8988T (cell line): ENCODE measurements at regions not wholly inside any gene's neighbourhood (a gene's known extent, or its start where the extent isn't known, plus 50 kb on each side); places are given as distances from the start of the nearest gene placed in this dataset.
"Not testable (repeated sequence)": the region's sequence is repeated elsewhere in the genome, so short reads cannot be mapped to it uniquely, and the experiment has no call there.

Experiments used
- DNase-seq: peaks from one replicate; pipeline ENCODE4 v3.0.0; 2011

DNA sequence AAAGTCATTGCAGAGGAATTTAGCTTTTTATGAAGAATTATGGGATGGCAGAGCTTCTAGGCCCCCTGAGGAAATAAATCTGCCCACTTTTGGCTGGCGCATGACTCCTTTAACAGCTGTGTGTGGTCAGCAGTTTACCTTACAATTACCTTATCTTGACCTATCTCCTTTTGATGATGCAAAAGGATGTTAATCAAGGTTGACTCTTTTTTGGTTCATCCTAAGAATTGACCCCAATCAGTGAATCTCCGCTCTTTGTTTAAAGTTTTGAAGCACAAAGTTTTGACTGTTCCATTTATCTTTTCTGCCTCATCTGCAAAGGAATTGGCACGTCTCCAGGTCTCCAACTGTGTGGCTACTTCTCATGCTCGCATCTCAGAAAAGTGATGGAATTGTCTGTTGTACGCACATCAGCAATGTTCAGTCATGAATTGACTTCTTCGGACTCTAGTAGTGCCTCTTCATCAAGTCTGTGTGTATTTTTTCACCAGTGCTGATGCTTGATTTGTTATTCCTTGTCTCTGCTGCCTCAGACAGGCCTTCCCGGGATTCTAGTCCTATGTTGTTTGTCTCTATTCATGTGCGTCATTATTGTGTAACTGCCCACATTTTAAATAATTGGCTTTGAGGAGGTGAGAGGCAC, 196.2 kb upstream of the CFAP20DC start:
- DNase-seq: no peak

GRCh38 chr3:59245300-59245858, 195.6 kb upstream of the CFAP20DC start:
- no peak for DNase-seq

DNA sequence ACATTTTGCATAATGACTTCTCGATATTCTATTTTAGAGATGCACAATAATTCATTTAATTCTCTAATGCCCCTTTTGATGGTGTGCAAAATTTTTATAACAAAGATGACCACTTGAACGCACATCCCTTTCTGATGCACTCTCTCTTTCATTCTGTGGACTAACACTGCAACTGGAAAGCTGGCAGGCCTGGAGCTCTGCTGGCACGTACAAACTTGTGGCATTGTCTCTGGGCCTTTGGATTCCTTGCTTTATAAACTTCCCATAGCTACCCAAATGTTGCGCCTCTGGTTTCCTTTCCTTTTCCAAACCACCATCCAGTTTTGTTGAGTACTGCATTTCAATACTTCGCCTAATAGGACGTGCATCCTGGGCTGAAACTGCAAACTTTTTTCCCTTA, 194.5 kb upstream of the CFAP20DC start:
- no peak for DNase-seq

- no peak for DNase-seq
These were observed 193.7 kb upstream of the CFAP20DC start for GRCh38 chr3:59243476-59243875.

GRCh38 chr3:59240666-59241255, 190.9 kb upstream of the CFAP20DC start:
- DNase-seq: no peak

GRCh38 chr3:59237121-59237520, 187.3 kb upstream of the CFAP20DC start:
- DNase-seq: no peak

DNA sequence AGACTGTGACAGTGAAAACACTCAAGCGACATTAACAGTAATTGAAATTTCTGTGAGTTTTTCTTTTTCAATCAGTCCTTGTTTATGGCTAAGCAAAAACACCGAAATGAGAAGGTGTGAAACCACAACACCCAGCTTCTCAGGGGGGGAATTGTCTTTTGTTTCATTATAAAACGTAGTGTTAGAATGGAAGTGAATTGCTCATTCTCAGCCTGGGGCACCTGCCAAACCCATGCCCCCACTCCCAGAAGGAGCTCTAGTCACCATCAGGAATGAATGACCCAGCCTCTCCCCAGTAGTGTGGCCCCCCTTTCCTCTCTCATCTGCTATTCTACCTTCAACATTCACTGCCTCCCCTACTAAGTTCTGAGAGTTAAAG, 185.8 kb upstream of the CFAP20DC start:
- DNase-seq: no peak

DNA sequence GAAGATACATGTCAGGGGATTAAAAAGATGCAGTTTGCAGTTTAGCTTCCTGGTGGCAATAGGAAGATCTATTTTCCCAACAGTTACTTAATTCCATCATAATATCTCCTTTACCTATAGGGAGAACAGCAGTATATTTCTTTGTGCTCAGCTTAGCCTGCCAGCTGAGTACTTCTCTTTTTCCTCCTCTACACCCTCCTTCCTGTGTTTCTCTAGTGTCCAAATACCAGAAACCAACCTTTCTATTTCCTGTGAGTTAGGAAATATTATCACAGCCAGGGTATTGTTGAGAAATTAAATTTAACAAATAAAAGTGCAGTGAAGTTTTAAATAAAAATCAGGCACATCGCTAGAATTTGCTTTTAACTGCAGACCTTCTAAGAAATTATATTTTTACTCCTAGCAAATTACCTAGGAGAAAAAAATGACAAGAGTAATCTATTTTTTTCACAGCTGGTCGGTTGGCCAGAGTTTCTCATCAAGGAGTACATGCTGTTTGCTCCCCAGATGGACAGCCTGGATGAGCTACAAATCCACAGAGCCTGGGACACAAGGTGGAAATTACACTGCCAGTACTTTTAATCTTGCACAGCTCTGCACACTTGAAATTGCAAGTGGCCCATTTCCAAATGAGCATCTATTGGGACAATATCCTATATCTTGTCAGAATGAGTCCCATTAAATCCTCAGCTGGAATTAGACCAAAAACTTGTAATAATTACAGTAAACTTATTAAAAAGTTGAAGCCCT, 185.2 kb upstream of the CFAP20DC start:
- DNase-seq: no peak

DNA sequence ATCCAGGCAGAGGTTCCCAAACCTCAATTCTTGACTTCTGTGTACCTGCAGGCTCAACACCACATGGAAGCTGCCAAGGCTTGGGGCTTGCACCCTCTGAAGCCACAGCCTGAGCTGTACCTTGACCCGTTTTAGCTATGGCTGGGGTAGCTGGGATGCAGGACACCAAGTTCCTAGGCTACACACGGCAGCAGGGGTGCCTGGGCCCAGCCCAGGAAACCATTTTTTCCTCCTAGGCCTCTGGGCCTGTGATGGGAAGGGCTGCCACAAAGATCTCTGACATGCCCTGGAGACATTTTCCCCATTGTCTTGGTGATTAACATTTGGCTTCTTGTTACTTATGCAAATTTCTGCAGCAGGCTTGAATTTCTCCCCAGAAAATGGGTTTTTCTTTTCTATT, 180.6 kb upstream of the CFAP20DC start:
- not testable (repeated sequence) for DNase-seq

GRCh38 chr3:59213860-59214259, 164.0 kb upstream of the CFAP20DC start:
- DNase-seq: no peak

GRCh38 chr3:59212128-59212779, 162.4 kb upstream of the CFAP20DC start:
- DNase-seq: no peak

- DNase-seq: no peak
These were observed 160.4 kb upstream of the CFAP20DC start for GRCh38 chr3:59210260-59210659.

GRCh38 chr3:59192473-59192872, 142.6 kb upstream of the CFAP20DC start:
- DNase-seq: no peak

GRCh38 chr3:59191651-59192050, 141.8 kb upstream of the CFAP20DC start:
- DNase-seq: no peak

- DNase-seq: no peak
These were observed 140.1 kb upstream of the CFAP20DC start for GRCh38 chr3:59189939-59190338.

- DNase-seq: no peak
These were observed 139.7 kb upstream of the CFAP20DC start for GRCh38 chr3:59189526-59189925.

DNA sequence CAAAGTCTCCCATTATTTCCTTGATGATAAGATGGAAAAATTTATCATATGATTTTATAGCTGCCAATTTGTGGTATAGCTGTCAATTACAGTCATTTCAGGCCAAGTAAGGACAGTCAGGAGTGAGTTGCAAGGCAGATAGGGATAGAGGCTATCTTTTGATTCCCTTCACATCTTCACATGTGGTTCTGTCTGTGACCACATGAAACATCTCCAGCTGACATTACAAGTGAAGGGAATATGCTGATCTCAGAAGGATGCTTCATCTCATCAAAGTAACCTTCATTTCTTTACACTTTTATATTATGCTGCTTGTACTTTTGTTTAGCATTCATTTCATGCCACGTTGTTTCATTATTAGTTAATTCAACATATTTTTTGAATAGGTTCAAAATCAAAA, 136.9 kb upstream of the CFAP20DC start:
- DNase-seq: no peak

- no peak for DNase-seq
These were observed 136.0 kb upstream of the CFAP20DC start for GRCh38 chr3:59185591-59186369.

GRCh38 chr3:59180006-59180405, 130.2 kb upstream of the CFAP20DC start:
- no peak for DNase-seq

GRCh38 chr3:59178698-59179097, 128.9 kb upstream of the CFAP20DC start:
- DNase-seq: no peak

DNA sequence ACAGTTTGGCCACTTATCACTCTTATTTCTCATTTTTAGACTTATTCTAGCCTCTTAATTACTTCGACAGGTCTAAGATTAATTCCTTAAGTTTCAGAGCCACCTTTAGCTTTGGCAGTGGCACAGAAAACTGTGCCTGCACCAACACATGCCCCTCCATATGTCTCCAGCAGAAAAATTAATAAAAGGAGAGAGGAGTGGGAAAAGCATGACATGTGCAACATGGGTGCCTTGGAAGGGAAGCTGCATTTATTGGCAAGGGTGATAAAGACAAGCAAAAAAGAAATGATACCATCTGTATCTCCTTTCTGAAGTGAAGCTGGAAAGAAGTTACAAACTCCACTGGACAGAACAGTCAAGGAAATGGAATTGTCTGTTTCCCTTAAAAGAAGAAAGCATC, 121.7 kb upstream of the CFAP20DC start:
- DNase-seq: no peak

DNA sequence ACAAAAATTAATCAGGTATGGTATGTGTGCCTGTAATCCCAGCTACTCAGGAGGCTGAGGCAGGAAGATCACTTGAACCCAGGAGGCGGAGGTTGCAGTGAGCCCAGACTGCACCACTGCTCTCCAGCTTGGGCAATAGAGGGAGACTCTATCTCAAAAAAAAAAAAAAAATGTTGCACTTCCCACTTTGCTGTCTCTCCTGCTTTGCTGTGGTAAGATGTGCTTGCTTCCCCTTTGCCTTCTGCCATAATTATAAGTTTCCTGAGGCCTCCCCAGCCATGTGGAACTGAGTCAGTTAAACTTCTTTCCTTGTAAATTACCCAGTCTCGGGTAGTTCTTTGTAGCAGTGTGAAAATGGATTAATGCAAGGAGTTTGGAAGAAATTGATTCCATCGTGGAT, 120.3 kb upstream of the CFAP20DC start:
- DNase-seq: not testable (repeated sequence)

GRCh38 chr3:59167756-59168155, 117.9 kb upstream of the CFAP20DC start:
- DNase-seq: no peak
